ENCODE measurements at regions not wholly inside any gene's neighbourhood (a gene's known extent, or its start where the extent isn't known, plus 50 kb on each side); places are given as distances from the start of the nearest gene placed in this dataset.

DNA sequence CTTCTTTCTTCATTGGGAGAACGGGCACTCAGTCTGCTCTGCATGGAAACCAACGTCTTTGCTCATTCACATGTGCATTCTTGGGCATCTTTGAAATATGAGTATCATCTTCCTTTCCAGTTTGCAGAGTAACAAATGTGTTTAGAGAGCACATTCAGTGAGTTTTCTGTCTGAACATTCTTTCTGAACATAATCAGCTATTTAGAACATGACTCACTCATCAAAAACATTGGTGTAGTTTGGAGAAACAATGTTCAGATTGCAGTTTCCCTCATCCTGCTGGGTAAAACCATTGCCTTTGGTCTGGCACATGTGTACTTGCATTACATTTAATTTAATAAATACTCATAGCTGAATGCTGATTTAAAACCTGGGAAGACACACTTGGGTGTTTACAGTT is 81.5 kb upstream of the F9 start:
- no peak overlapping the region for H3K56ac ChIP-seq (replicated peaks; ENCODE audit: insufficient read length, low read depth, low read length)
- no peaks in the 10 kb centered on the region for H3K27me3 ChIP-seq (replicated peaks in 1 of 4; ENCODE audit: control insufficient read depth in 3 of 4, extremely low read depth in 1 of 4, insufficient read depth in 3 of 4, low read length in 3 of 4)
- H2BK12ac ChIP-seq (ENCODE audit: low read depth, low read length): no peak overlapping the region
- H3K4me1 ChIP-seq (replicated peaks in 1 of 4; ENCODE audit: control insufficient read depth in 3 of 4, insufficient read depth in 4 of 4, low read length in 3 of 4): no peaks in the 10 kb centered on the region
- POLR2A ChIA-PET (ENCODE audit: partially characterized antibody): no interaction called here
- no peak for FAIRE-seq
- no peak overlapping the region for H3K4me2 ChIP-seq (ENCODE audit: insufficient read depth in 1 of 2, low read depth in 2 of 2, low read length in 2 of 2)
- no peak overlapping the region for H2BK20ac ChIP-seq (ENCODE audit: low read length)
- H3K4ac ChIP-seq (replicated peaks; ENCODE audit: insufficient read length, low read depth, low read length): no peak overlapping the region
- no peak overlapping the region for H3K9ac ChIP-seq (replicated peaks in 1 of 4; ENCODE audit: extremely low read depth in 1 of 4, low read depth in 3 of 4, low read length in 3 of 4)
- no peak overlapping the region for H3K27ac ChIP-seq (ENCODE audit: low read depth, low read length)
- H2BK15ac ChIP-seq (ENCODE audit: low read length): no peak overlapping the region
- DNase-seq (ENCODE audit: low read depth in 1 of 2, low spot score in 2 of 2): no peak
- no peak overlapping the region for H4K8ac ChIP-seq (ENCODE audit: extremely low read depth, insufficient read depth, low read length)
- H4K91ac ChIP-seq (replicated peaks; ENCODE audit: insufficient read length, low read length): no peak overlapping the region
- H4K20me1 ChIP-seq (replicated peaks in 1 of 2; ENCODE audit: control insufficient read depth in 1 of 2, insufficient read depth in 2 of 2, low read length in 2 of 2): no peaks in the 10 kb centered on the region
- H4K5ac ChIP-seq (ENCODE audit: insufficient read length, low read depth, low read length): no peak overlapping the region
- H3K79me1 ChIP-seq (ENCODE audit: low read depth, low read length): no peaks in the 10 kb centered on the region
- no peaks in the 10 kb centered on the region for H3K36me3 ChIP-seq (ENCODE audit: control insufficient read depth in 2 of 4, insufficient read depth in 4 of 4, low read length in 3 of 4)
- H3K4me3 ChIP-seq (ENCODE audit: extremely low read depth in 1 of 4, insufficient read depth in 2 of 4, low read depth in 3 of 4, low read length in 4 of 4): no peak overlapping the region
- H3K14ac ChIP-seq (ENCODE audit: insufficient read length): no peak overlapping the region
- H2BK5ac ChIP-seq (ENCODE audit: low read depth, low read length): no peak overlapping the region
- CTCF ChIA-PET (ENCODE audit: partially characterized antibody): no interaction called here
- no peak overlapping the region for H2AK5ac ChIP-seq (ENCODE audit: low read depth, low read length)
- WGBS, 2 experiments (ENCODE audit: extremely low coverage in 1 of 2, insufficient coverage in 1 of 2, insufficient read length in 1 of 2, insufficient replicate concordance in 2 of 2, low coverage in 1 of 2, low lambda C conversion rate in 2 of 2, missing lambda C conversion rate in 1 of 2): 81% methylated on average over 2 of the region's 2 CpGs; no CpG with 5 or more reads in 1 of the 2 experiments
- H3K79me2 ChIP-seq (ENCODE audit: control insufficient read depth in 1 of 2, insufficient read depth in 2 of 2, low read length in 2 of 2): no peaks in the 10 kb centered on the region
- H2AFZ ChIP-seq (ENCODE audit: low read length): no peak overlapping the region
- peaks cover 0 to 4% of the 10 kb centered on the region in 2 experiments; a peak in 2 of 4 replicates for H3K9me3 ChIP-seq (ENCODE audit: insufficient read depth in 2 of 2, low read depth in 1 of 2, low read length in 1 of 2)
- H3K18ac ChIP-seq (ENCODE audit: extremely low read depth, low read length): no peak overlapping the region
- H3K23me2 ChIP-seq (ENCODE audit: low read depth, low read length): no peaks in the 10 kb centered on the region
- TF ChIP-seq NANOG (IDR thresholded peaks at IDR 0.05; ENCODE audit: insufficient read depth, low read depth, low read length, poor library complexity, severe bottlenecking): no peak
- TF ChIP-seq SUZ12 (IDR thresholded peaks at IDR 0.05; ENCODE audit: low read length): no peak
- H2BK120ac ChIP-seq (replicated peaks; ENCODE audit: low read depth, low read length): no peak overlapping the region
- H3K23ac ChIP-seq (ENCODE audit: insufficient read length): no peak overlapping the region
